ENCODE measurements at regions not wholly inside any gene's neighbourhood (a gene's known extent, or its start where the extent isn't known, plus 50 kb on each side); places are given as distances from the start of the nearest gene placed in this dataset.

GRCh38 chr13:65472336-65472735 lies 1757.8 kb downstream of the PCDH9 start:
- TF ChIP-seq EZH2 (optimal IDR thresholded peaks at IDR 0.05; ENCODE audit: low read depth, low read length) (no peak), EZH2phosphoT487 (IDR thresholded peaks at IDR 0.05; ENCODE audit: low read length) (no peak), CTCF (IDR thresholded peaks at IDR 0.05; ENCODE audit: low read length) (no peak)

All from MM.1S (cell line).